NCI-H2081 (cell line): ENCODE measurements at regions not wholly inside any gene's neighbourhood (a gene's known extent, or its start where the extent isn't known, plus 50 kb on each side); places are given as distances from the start of the nearest gene placed in this dataset.

ENCODE experiments used
- DNase-seq, 2 experiments: peaks; one replicate each; lab custom pipeline; 2025; lab: John Stamatoyannopoulos, UW

DNA sequence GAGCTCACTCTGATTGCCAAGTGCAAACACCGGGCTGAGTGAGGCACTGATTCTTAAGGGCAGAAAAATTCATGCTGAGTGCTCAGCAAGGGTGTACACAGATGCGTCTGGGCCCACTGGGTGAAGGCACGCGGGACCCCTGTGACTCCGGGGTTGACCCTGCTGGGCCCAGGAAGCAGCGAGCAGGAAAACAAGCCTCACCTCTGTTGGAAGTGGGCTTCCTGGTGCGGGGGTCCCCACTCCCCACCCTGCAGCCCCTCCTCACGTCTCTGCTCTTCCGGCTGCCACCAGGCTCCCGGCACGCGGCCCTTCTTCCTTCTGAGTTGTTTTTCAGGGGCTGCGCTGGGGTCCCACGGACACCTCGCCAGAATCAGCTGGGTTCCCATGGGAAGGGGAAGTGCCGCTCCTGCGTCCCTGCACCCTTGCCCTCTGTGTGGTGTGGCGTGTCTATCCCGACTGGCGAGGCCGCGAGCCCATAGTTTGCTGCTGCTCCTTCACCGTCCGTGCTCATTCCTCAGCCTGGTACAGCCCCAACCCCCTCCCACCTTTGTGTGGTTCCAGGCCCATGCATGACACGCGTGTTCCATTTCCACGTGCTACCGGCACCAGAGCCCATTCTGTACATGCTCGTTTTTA lies 80.6 kb upstream of the BHLHE23 start:
- no peak for DNase-seq

DNA sequence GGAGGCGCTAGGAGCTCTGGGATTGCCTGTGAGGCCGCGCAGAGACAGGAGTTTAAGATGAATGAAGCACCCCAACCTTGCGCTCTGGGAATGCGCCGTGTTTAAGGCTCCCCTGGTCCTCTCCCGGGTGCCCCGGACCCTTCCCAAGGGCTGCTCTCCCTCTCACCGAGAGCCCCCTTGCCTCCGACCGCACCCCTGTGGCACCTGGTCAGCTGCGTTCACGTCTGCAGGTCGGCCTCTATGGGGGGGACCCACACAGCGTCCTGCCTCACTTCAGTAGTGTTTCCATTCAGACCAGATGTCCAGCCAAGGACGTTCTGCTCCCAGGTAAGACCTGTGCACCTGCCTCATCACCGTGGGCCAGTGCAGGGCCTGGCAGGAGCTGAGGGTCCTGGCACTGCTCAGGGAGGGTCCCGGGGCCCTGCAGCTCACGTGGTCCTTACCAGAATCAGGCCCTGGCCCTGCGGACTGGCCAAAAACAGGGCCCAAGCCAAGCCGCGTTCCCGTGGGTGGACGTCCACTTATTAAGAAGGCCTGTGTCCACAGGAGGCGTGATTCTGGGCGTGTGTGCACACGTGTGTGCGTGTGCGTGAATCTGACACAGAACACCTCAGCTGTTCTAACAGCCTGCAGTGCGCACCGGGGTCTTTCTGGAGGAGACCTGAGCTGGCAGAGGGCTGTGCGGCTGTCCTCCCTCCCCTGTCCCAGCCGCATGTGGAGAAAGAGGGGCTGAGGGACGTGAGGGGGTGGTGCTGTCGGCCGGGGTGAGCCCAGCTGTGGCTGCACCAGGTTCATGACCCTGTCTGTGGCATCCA lies 79.9 kb upstream of the BHLHE23 start:
- DNase-seq = no peak

- no peak for DNase-seq
Observed at GRCh38 chr20:63085151-63085861, 78.5 kb upstream of the BHLHE23 start.

DNA sequence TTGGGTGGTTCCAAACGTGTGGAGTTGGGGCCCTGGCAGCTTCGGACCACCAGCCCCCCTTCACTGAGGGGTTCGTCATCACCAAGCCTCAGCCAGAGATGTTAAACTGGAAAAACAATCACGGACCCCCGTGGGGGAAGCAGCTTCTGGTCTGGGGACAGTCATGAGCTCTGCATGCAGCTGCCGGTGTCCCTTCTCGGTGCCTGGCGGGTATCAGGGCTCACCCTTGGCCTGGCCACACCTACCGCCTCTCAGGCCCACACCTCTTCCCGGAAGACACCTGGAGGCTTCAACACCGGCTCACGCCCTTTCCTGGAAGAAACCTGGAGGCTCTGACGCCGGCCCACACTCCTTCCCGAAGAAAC lies 77.8 kb upstream of the BHLHE23 start:
- no peak for DNase-seq

DNA sequence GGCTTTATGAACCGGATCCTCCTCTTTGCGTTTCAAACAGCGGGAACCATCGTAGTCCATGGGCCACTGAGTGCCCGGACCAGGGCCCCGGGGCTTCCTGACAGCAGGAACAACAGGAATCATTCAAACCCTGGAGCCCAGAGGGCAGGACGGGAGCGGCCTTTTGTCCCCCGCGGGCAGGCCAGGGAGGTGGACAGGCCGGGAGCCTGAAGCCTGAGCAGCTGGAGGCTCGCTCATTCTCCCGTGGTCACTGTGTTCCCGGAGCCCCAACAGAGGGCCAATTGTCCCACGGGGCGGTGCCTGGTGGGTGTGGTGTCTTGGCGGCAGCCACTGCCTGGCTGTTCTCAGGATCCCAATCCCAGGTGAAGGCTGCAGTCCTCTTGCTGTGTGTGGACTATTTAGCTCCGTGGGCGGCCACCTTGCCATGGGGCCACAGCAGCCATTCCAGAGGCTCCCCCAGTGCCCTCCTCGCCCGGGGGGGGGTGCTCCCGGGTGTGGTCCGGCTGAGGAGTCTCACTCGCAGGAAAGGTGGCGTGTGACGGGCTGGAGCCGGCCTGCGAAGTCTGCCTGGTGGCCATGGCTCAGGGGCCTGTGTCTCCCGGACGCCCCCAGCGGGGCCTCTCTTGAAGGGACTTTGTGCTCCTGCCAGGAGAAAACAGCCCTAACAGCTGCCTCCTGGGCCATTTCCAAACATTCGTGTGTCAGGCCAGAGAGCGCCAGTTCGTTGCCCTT lies 77.2 kb upstream of the BHLHE23 start:
- DNase-seq = no peak

- DNase-seq = no peak
Observed at GRCh38 chr20:63082939-63083735, 76.4 kb upstream of the BHLHE23 start.

GRCh38 chr20:63082308-63082938 lies 75.7 kb upstream of the BHLHE23 start:
- DNase-seq = no peak

GRCh38 chr20:63081831-63082230 lies 75.1 kb upstream of the BHLHE23 start:
- DNase-seq = no peak

DNA sequence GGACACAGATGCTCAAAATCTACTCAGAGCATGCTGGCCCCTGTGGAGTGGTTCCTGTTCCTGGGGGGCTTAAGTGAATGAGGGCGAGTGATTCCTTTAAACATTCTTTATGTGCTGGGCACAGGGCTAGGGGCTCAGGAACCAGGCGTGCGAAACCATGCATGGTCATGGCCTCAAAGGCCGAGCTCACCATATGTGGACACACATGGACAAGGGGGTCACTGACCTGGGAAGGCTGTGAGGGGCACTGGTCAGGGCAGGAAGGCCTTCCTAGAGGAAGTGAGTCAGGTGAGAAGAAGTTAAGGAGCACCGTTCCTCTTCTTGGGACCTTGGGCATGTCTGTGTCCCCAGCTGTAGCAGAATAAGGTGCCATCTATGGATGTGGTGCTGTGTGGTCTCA lies 74.6 kb upstream of the BHLHE23 start:
- DNase-seq = no peak

DNA sequence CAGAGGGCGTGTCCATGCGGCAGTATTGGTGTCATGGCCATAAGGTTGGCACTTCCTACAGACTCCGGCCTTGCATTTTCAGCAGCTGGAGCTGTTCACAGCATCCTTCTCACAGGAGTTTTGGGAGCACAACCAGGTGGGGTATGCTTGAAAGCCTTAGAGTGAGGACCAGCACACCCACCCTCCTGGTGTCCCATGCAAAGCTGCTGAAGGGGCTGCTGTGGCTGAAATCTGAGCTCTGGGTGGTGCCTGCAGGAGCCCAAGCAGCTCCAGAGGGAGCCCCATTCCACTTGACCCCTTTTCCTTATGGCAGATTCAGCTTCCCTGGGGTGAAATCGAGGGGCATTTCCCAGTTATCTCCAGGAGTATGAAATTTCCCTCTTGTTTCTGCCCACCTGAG lies 74.0 kb upstream of the BHLHE23 start:
- DNase-seq = no peak

GRCh38 chr20:63080411-63080810 lies 73.6 kb upstream of the BHLHE23 start:
- DNase-seq = no peak

DNA sequence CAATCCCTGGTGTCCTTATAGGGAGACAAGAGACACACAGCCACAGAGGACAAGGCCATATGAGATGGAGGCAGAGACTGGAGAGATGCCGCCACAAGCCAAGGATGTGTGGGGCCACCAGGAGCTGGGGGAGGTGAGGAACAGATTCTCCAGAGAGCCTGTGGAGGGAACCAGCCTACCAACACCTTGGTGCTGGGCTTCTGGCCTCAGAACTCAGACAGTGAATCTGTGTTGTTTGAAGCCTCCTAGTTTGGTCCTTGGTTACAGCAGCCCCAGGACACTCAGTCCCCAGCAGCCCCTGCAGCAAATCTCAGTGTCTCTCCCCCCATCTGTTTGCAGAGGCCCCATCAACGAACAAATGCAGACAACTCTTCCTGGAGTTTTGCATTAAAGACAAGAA lies 73.2 kb upstream of the BHLHE23 start:
- no peak for DNase-seq

- no peak for DNase-seq
Observed at GRCh38 chr20:63077705-63078104, 70.9 kb upstream of the BHLHE23 start.

- no peak for DNase-seq
Observed at GRCh38 chr20:63076421-63076820, 69.7 kb upstream of the BHLHE23 start.

DNA sequence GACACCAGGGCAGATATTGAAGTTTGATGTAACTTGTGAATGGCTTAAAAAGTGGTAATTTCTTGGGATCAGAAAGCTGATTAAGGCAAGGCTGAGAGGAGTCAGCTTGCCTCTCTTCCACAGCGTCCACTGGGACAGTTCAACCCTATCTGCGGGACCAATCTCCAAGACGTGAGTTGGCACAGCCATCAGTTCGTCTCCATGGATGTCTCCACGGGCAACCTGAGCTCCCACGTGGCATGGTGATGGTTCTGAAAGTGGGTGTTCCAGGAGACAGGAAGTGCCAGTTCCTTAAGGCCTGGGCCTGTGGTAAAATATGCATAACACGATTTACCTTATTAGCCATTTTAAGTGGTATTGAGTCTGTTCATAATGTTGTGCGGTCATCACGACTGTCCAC lies 67.9 kb upstream of the BHLHE23 start:
- DNase-seq = no peak

- no peak for DNase-seq
Observed at GRCh38 chr20:63074182-63074581, 67.4 kb upstream of the BHLHE23 start.

DNA sequence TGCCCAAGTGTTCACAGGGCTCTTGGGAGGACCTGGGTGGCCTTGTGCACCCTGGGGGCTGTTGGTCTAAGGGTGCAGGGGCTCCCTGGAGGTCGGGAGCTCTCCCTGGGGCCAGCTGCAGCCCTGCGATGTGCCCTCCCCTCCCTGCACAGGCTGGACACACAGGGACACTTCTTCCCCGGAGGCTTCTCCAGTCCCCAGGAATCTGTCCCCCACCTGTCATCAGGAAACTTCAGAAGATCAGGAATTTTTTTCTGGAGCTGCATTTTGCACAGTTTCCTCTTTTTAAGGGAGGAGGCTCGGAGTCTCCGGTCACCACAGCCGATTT lies 66.9 kb upstream of the BHLHE23 start:
- DNase-seq = no peak

- DNase-seq = no peak
Observed at GRCh38 chr20:63072991-63073737, 66.4 kb upstream of the BHLHE23 start.

GRCh38 chr20:63072231-63072791 lies 65.5 kb upstream of the BHLHE23 start:
- no peak for DNase-seq

DNA sequence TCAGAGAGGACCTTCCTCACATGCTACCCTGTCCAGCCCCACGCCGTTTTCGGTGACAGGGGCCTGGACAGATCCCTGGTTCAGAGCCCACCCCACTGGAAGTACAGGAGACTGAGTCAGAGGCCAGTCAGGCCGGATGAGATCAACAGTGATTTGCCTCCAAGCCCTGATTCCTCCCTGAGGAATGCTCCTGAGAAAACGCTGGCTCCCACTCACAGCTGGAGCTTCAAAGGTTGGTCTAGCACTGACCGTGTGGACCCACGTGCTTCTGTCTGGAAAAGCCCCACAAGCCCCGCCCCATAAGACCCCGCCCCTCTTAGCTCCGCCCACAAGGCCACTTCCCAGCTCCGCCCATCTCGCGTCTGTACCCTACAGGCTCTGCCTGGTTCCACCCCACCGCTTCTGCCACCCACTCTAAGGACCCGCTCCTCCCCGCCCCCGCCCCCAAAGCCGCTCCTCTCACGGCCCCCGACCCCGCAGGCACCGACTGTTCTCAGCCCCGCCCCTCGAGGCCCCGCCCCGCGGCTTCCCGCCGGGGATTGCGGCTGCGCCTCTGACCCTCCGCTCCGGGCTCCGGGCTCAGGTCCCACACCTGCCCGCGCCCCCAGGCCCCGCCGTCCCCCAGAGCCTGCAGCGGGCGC lies 64.9 kb upstream of the BHLHE23 start:
- no peak for DNase-seq
